ENCODE measurements at regions not wholly inside any gene's neighbourhood (a gene's known extent, or its start where the extent isn't known, plus 50 kb on each side); places are given as distances from the start of the nearest gene placed in this dataset.

GRCh38 chr14:87783071-87783470 lies 209.9 kb downstream of the GALC start:
- TF ChIP-seq CTCF (IDR thresholded peaks at IDR 0.05) (no peak), POLR2A (IDR thresholded peaks at IDR 0.05) (no peak)

Measured in body of pancreas (tissue), 4 donors.